ENCODE measurements at regions not wholly inside any gene's neighbourhood (a gene's known extent, or its start where the extent isn't known, plus 50 kb on each side); places are given as distances from the start of the nearest gene placed in this dataset.

DNA sequence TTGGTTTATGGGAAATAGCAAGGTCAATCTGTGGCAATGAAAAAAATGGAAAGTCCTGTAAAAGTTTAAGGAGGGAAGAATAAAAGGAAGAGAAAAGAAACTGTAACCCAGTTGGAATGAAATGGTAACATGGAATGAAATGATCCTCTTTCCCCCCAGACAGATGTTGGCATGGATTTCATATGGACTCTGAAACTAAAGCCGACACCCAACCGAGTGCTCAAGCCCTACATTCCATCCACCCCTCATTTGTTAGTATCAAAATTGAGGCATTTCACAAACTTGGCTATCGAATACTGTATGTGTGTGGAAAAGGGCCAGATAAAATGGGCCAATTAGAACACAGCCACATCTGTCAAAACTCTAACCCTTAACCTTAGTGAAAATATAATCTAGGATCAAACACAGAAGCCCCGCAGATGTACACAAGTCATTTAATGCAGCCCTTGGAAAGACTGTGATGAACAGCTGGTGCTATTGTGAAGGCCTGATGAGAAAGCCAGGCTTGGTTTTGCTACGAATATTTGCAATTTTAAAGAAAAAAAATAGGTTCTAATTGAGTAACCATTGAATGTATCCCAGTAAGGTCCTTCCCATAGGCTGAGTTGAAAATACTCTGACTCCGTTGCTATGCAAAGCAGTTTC is 72.6 kb upstream of the RGL1 start (continued):
- TF ChIP-seq AHR (CRISPR knock-in tag; IDR thresholded peaks at IDR 0.05) = no peak
- TF ChIP-seq ZNF530 (CRISPR knock-in tag; IDR thresholded peaks at IDR 0.05; ENCODE audit: low read depth) = no peak
- no peak for TF ChIP-seq DBP (CRISPR knock-in tag; IDR thresholded peaks at IDR 0.05; ENCODE audit: not compliant biosample characterization)
- no peak for TF ChIP-seq FOXA1 (IDR thresholded peaks at IDR 0.05)
- no peak for TF ChIP-seq FOXA1 (CRISPR knock-in tag; IDR thresholded peaks at IDR 0.05)
- TF ChIP-seq GLI4 (CRISPR knock-in tag; IDR thresholded peaks at IDR 0.05; ENCODE audit: borderline replicate concordance) = no peak
- no peak for TF ChIP-seq IRF1 (CRISPR knock-in tag; IDR thresholded peaks at IDR 0.05; ENCODE audit: low read depth)
- no peak for TF ChIP-seq NCOR1 (IDR thresholded peaks at IDR 0.05; ENCODE audit: borderline replicate concordance, low read length)
- TF ChIP-seq ZNF383 (CRISPR knock-in tag; IDR thresholded peaks at IDR 0.05; ENCODE audit: borderline replicate concordance) = no peak

DNA sequence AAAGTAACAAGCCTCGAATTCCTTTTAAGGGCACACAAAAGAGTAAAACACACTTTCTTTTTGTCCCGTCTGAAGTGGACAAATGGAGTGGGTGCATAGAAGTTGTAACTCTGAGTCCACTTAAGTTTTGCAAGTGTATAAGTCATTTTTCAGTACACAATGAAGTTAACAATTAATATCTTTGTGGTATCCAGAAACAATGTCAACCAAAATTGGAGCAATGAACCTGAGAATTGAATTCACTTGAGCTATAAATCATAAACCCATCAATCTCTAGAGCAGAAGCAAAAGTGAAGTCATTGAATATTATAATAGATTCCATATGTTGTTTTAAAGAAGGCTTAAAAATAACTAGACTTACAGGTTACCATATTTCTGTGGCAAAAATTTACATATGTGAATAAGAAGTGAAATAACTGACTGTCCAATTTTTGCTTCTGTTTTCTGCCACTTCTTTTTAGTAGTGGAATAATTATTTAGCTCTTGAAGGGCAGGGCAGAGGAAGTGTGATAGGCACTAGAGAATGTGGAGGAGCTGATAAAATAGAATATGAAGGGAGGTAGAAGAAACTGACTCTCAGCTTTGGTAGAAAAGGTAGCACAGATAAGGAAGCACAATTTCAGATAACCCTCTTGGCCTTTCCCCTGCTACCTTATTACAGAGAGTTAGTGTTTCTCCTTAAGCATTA is 73.9 kb upstream of the RGL1 start:
- TF ChIP-seq, protein P1, sequence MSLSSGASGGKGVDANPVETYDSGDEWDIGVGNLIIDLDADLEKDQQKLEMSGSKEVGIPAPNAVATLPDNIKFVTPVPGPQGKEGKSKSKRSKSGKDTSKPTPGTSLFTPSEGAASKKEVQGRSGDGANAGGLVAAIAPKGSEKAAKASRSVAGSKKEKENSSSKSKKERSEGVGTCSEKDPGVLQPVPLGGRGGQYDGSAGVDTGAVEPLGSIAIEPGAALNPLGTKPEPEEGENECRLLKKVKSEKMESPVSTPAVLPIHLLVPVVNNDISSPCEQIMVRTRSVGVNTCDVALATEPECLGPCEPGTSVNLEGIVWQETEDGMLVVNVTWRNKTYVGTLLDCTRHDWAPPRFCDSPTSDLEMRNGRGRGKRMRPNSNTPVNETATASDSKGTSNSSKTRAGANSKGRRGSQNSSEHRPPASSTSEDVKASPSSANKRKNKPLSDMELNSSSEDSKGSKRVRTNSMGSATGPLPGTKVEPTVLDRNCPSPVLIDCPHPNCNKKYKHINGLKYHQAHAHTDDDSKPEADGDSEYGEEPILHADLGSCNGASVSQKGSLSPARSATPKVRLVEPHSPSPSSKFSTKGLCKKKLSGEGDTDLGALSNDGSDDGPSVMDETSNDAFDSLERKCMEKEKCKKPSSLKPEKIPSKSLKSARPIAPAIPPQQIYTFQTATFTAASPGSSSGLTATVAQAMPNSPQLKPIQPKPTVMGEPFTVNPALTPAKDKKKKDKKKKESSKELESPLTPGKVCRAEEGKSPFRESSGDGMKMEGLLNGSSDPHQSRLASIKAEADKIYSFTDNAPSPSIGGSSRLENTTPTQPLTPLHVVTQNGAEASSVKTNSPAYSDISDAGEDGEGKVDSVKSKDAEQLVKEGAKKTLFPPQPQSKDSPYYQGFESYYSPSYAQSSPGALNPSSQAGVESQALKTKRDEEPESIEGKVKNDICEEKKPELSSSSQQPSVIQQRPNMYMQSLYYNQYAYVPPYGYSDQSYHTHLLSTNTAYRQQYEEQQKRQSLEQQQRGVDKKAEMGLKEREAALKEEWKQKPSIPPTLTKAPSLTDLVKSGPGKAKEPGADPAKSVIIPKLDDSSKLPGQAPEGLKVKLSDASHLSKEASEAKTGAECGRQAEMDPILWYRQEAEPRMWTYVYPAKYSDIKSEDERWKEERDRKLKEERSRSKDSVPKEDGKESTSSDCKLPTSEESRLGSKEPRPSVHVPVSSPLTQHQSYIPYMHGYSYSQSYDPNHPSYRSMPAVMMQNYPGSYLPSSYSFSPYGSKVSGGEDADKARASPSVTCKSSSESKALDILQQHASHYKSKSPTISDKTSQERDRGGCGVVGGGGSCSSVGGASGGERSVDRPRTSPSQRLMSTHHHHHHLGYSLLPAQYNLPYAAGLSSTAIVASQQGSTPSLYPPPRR (CRISPR knock-in tag; IDR thresholded peaks at IDR 0.05; ENCODE audit: borderline replicate concordance) = no peak
- TF ChIP-seq ZNF333 (CRISPR knock-in tag; IDR thresholded peaks at IDR 0.05; ENCODE audit: borderline replicate concordance) = no peak
- no peak for FAIRE-seq
- Histone ChIP-seq H3K27me3 (ENCODE audit: control insufficient read depth in 1 of 2, insufficient read depth in 2 of 2, low read length in 2 of 2) (no peaks in the 10 kb centered on the region), H3K4me2 (ENCODE audit: low read depth, low read length) (no peak overlapping the region), H3K9me3 (ENCODE audit: low read length) (no peaks in the 10 kb centered on the region), H4K20me1 (ENCODE audit: insufficient read depth, low read length) (no peaks in the 10 kb centered on the region), H3K36me3 (replicated peaks in 1 of 2; ENCODE audit: control insufficient read depth in 1 of 2, insufficient read depth in 2 of 2, low read length in 2 of 2) (no peaks in the 10 kb centered on the region), H3K4me1 (ENCODE audit: insufficient read depth, low read length) (peaks cover 38% of the 10 kb centered on the region), H3K79me2 (ENCODE audit: insufficient read depth, low read length) (no peaks in the 10 kb centered on the region), H2AFZ (ENCODE audit: low read length) (no peak overlapping the region), H3K9ac (ENCODE audit: insufficient read depth, low read depth, low read length) (no peak overlapping the region), H3K27ac (ENCODE audit: extremely low read length, insufficient read depth, low read length) (no peak overlapping the region), H3K4me3 (replicated peaks in 1 of 3; ENCODE audit: insufficient read depth in 1 of 3, low read depth in 2 of 3, low read length in 3 of 3) (no peak overlapping the region)
- no peak for ATAC-seq
- CTCF ChIA-PET (ENCODE audit: low intra/inter-chr PET ratio, low total read pairs) = no interaction called here
- intact Hi-C loops (cut with micrococcal nuclease; ENCODE audit: unreplicated experiment) (loop anchor here (10.0 kb wide), 1 partner anchor 114 kb away; no protein-coding TSS in a partner anchor), in situ Hi-C loops (cut with HindIII; ENCODE audit: extremely low pct_ligation_motif_present, low pct_unique_long_range_greater_than_20kb) (no loop called here)
- 88% methylated on average over 2 of the region's 2 CpGs for WGBS (ENCODE audit: low lambda C conversion rate)
- POLR2A ChIA-PET = no interaction called here
- BruUV-seq (replicated peaks) = no TSS peak
- DNase-seq (ENCODE audit: low spot score) = no peak

Measured in HepG2 (cell line).